ENCODE measurements at regions not wholly inside any gene's neighbourhood (a gene's known extent, or its start where the extent isn't known, plus 50 kb on each side); places are given as distances from the start of the nearest gene placed in this dataset.

DNA sequence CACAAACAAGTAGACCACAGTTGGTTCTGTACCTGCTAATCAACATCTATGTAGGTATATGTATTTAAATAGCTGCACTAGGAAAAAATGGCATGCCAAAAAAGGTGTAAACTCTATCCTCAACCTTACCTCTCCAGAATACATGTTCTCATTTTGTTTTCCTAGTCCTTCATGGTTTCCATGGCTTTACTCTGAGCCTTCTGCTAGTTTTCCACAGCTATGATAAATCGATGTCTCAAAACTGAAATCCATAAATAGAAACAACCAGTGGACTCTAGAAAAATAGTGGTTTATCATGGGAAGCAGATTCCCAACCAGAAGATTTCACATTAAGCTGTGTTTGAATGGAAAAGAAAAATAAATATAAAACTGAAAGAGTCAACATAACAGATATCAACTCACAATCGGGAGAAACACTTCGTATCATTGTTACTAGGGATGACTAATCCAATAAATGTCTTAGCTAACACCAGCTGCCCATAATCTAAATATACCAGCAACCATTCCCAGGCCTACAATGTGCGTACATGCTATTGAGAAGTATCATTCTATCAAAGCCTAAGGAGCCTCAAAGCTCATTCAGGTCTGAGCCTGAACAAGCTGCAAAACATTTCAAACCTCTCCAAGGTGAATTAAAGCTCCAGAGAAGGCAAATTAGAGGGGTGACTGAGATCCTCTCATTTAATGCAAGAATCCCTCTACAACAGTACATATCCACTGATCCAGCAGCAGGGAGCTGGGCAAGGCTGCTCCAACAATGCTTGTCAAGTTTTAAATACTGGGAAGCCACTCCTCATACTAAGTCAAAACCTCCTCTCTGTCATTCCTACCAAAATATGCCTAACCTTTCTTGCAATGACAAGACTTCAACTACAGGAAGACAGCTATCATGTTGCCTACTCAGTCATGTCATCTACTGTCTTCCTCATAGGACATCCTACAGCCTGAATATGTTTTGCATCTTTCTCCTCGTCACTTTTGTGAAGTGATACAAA, 90.2 kb downstream of the KCTD12 start:
- DNase-seq (ENCODE audit: low read depth in 2 of 2) = peak in 1 of 2 donors; percentile 45
- H4K20me1 ChIP-seq (ENCODE audit: control insufficient read depth, extremely low read depth, insufficient read depth, low read length) = no peaks in the 10 kb centered on the region
- H3K36me3 ChIP-seq (ENCODE audit: control insufficient read depth, insufficient read depth, low read length) = no peaks in the 10 kb centered on the region
- no peak overlapping the region for H3K27ac ChIP-seq (ENCODE audit: insufficient read depth, low read length)
- no peaks in the 10 kb centered on the region for H3K9me3 ChIP-seq (ENCODE audit: control insufficient read depth, insufficient read depth, low read depth, low read length)
- H3K27me3 ChIP-seq (ENCODE audit: control insufficient read depth, insufficient read depth, low read length) = no peaks in the 10 kb centered on the region
- no peak for TF ChIP-seq EZH2 (IDR thresholded peaks at IDR 0.05; ENCODE audit: low read length, missing control alignments)
- TF ChIP-seq CTCF (conservative IDR thresholded peaks at IDR 0.05 in 1 of 2, IDR thresholded peaks at IDR 0.05 in 1 of 2; ENCODE audit: low read depth in 1 of 2, low read length in 2 of 2) = no peak
- no peak overlapping the region for H2AFZ ChIP-seq (ENCODE audit: low read length)
- H3K79me2 ChIP-seq (ENCODE audit: control insufficient read depth, insufficient read depth, low read length) = no peaks in the 10 kb centered on the region
- H3K4me3 ChIP-seq (replicated peaks in 1 of 4; ENCODE audit: control extremely low read depth in 1 of 4, insufficient read depth in 1 of 4, low read depth in 3 of 4, low read length in 4 of 4) = no peak overlapping the region
- peaks cover 3% of the 10 kb centered on the region for H3K4me1 ChIP-seq (ENCODE audit: control insufficient read depth, extremely low read depth, insufficient read depth, low read length)
- no peak overlapping the region for H3K9ac ChIP-seq (ENCODE audit: insufficient read depth, low read length)
- H3K4me2 ChIP-seq (ENCODE audit: extremely low read depth, insufficient read depth, low read length) = no peak overlapping the region

DNA sequence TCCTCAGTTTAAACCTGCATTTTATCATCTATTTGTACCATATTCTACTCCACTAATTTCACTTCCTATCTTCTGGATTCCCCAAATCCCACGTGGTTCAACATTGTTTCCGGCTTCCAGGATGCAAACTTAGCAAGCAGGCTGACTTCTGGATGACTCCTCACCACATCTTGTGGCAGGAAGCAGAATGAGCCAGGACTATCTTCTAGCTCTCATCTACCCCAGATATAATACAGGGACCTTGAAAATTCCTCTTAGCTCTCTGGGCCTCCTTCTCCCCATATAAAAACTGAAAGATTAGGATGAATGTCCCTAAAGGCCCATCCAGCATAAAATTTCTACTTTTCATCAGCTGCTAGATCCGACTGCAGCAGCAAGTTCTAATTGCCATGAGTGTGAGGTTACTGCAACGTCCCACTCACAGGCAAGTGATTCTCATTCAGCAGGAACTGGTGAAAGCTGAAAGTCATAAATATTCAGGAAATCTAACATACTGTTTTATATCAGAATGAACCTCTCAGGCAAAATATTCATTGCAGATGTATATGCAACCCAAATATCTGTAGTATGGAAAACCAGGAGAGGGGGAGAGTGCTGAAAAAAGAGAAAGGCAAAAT, 93.4 kb downstream of the KCTD12 start:
- peak; percentile 52 to 66 for DNase-seq (ENCODE audit: low read depth in 2 of 2)
- H3K4me1 ChIP-seq (ENCODE audit: control insufficient read depth, extremely low read depth, insufficient read depth, low read length) = peaks cover 3% of the 10 kb centered on the region
- no peak overlapping the region for H3K4me2 ChIP-seq (ENCODE audit: extremely low read depth, insufficient read depth, low read length)
- H3K27ac ChIP-seq (ENCODE audit: insufficient read depth, low read length) = no peak overlapping the region
- no peaks in the 10 kb centered on the region for H3K9me3 ChIP-seq (ENCODE audit: control insufficient read depth, insufficient read depth, low read depth, low read length)
- no peaks in the 10 kb centered on the region for H3K27me3 ChIP-seq (ENCODE audit: control insufficient read depth, insufficient read depth, low read length)
- no peaks in the 10 kb centered on the region for H3K36me3 ChIP-seq (ENCODE audit: control insufficient read depth, insufficient read depth, low read length)
- no peak overlapping the region for H3K9ac ChIP-seq (ENCODE audit: insufficient read depth, low read length)
- TF ChIP-seq EZH2 (IDR thresholded peaks at IDR 0.05; ENCODE audit: low read length, missing control alignments) (no peak), CTCF (conservative IDR thresholded peaks at IDR 0.05 in 1 of 2, IDR thresholded peaks at IDR 0.05 in 1 of 2; ENCODE audit: low read depth in 1 of 2, low read length in 2 of 2) (no peak)
- H4K20me1 ChIP-seq (ENCODE audit: control insufficient read depth, extremely low read depth, insufficient read depth, low read length) = no peaks in the 10 kb centered on the region
- no peak overlapping the region for H3K4me3 ChIP-seq (replicated peaks in 1 of 4; ENCODE audit: control extremely low read depth in 1 of 4, insufficient read depth in 1 of 4, low read depth in 3 of 4, low read length in 4 of 4)
- peak overlapping the region; percentile 58 for H2AFZ ChIP-seq (ENCODE audit: low read length)
- no peaks in the 10 kb centered on the region for H3K79me2 ChIP-seq (ENCODE audit: control insufficient read depth, insufficient read depth, low read length)

DNA sequence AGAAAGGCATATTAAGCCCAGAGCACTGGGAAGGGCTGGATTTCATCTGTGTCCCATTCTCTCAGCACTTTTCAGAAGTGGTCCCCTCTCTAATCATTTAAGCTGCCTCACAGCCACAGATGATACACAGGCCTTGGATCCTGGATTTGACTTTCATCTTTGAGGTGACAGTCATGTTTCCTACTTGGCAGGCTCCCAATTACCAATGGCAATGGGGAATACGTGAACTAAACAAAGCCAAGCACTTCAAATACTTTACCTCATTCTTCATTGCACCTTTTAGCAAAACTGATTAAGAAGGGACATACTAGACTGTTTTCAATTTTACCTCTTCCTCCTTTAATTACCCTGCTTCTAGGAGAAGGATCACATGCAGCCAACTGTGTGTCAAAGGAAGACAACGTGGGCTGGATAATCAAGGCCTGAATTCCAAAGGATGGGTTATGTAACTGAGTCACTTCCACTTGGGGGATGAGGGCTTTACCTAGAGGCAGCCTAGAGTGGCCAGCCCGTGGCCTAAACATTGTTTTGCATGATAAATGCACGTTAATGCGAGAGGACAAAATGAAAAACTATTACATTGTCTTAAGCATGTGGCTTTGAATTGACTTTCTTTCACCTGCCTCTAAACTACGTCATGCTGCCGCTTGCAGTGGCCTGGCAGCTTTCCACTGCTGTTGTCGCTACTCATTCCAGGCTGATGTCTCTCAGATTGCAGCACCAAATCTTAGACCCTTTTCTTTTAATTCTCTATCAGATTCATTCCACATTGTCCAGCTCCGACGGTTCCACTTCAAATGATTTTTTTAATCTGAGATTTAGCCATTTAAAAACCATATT, 95.0 kb downstream of the KCTD12 start:
- no peak for TF ChIP-seq EZH2 (IDR thresholded peaks at IDR 0.05; ENCODE audit: low read length, missing control alignments)
- no peak for TF ChIP-seq CTCF (conservative IDR thresholded peaks at IDR 0.05 in 1 of 2, IDR thresholded peaks at IDR 0.05 in 1 of 2; ENCODE audit: low read depth in 1 of 2, low read length in 2 of 2)
- H3K79me2 ChIP-seq (ENCODE audit: control insufficient read depth, insufficient read depth, low read length) = no peaks in the 10 kb centered on the region
- no peak overlapping the region for H2AFZ ChIP-seq (ENCODE audit: low read length)
- peak in 1 of 2 donors; percentile 51 for DNase-seq (ENCODE audit: low read depth in 2 of 2)
- H3K9me3 ChIP-seq (ENCODE audit: control insufficient read depth, insufficient read depth, low read depth, low read length) = no peaks in the 10 kb centered on the region
- H3K9ac ChIP-seq (ENCODE audit: insufficient read depth, low read length) = no peak overlapping the region
- H4K20me1 ChIP-seq (ENCODE audit: control insufficient read depth, extremely low read depth, insufficient read depth, low read length) = no peaks in the 10 kb centered on the region
- H3K36me3 ChIP-seq (ENCODE audit: control insufficient read depth, insufficient read depth, low read length) = no peaks in the 10 kb centered on the region
- H3K4me2 ChIP-seq (ENCODE audit: extremely low read depth, insufficient read depth, low read length) = no peak overlapping the region
- no peak overlapping the region for H3K4me3 ChIP-seq (replicated peaks in 1 of 4; ENCODE audit: control extremely low read depth in 1 of 4, insufficient read depth in 1 of 4, low read depth in 3 of 4, low read length in 4 of 4)
- H3K27ac ChIP-seq (ENCODE audit: insufficient read depth, low read length) = no peak overlapping the region
- H3K27me3 ChIP-seq (ENCODE audit: control insufficient read depth, insufficient read depth, low read length) = no peaks in the 10 kb centered on the region
- H3K4me1 ChIP-seq (ENCODE audit: control insufficient read depth, extremely low read depth, insufficient read depth, low read length) = peaks cover 2% of the 10 kb centered on the region

Measured in fibroblast of lung (primary cell).